Astrocyte (in vitro differentiated cells and primary cell): ENCODE measurements at regions not wholly inside any gene's neighbourhood (a gene's known extent, or its start where the extent isn't known, plus 50 kb on each side); places are given as distances from the start of the nearest gene placed in this dataset.

Experiments used
- DNase-seq: peaks from one replicate; pipeline ENCODE4 v3.0.0-alpha.2; 2010; ENCODE audit warnings: low read depth
- FAIRE-seq: peaks from 2 replicates; lab custom pipeline; 2011; peaks lifted over from hg19 to GRCh38; lab: Jason Lieb, UNC
- H2AFZ ChIP-seq: 2 replicates; pipeline ENCODE4 v1.6.0; 2012; ENCODE audit warnings: low read depth, low read length, inconsistent platforms
- H3K27ac ChIP-seq: 2 replicates; pipeline ENCODE4 v1.5.1; 2011; ENCODE audit warnings: low read depth, low read length, inconsistent platforms
- H3K27me3 ChIP-seq: 2 replicates; pipeline ENCODE4 v1.6.0; 2011; ENCODE audit warnings: low read length, inconsistent platforms; ENCODE audit not compliant: insufficient read depth
- H3K36me3 ChIP-seq: 2 replicates; pipeline ENCODE4 v1.5.1; 2011; ENCODE audit warnings: low read length, inconsistent platforms; ENCODE audit not compliant: insufficient read depth
- H3K4me1 ChIP-seq: 2 replicates; pipeline ENCODE4 v1.5.1; 2011; ENCODE audit warnings: low read length, inconsistent platforms; ENCODE audit not compliant: insufficient read depth
- H3K4me2 ChIP-seq: 2 replicates; pipeline ENCODE4 v1.6.0; 2012; ENCODE audit warnings: low read length, inconsistent platforms
- H3K4me3 ChIP-seq: 2 replicates; pipeline ENCODE4 v1.5.1; 2011; ENCODE audit warnings: low read depth, mild to moderate bottlenecking, low read length, inconsistent platforms; ENCODE audit not compliant: insufficient read depth
- H3K79me2 ChIP-seq: 2 replicates; pipeline ENCODE4 v1.6.0; 2012; ENCODE audit warnings: mild to moderate bottlenecking, low read length, inconsistent platforms; ENCODE audit not compliant: insufficient read depth
- H3K9ac ChIP-seq: 2 replicates; pipeline ENCODE4 v1.6.0; 2012; ENCODE audit warnings: mild to moderate bottlenecking, low read length, inconsistent platforms
- H3K9me3 ChIP-seq: 2 replicates; pipeline ENCODE4 v1.5.1; 2012; ENCODE audit warnings: low read depth, mild to moderate bottlenecking, low read length, inconsistent platforms; ENCODE audit not compliant: insufficient read depth
- H4K20me1 ChIP-seq: 2 replicates; pipeline ENCODE4 v1.6.0; 2012; ENCODE audit warnings: low read length, inconsistent platforms; ENCODE audit not compliant: insufficient read depth
- H3K27ac Mint-ChIP-seq: one replicate; pipeline ENCODE4 v1.8.0; 2021; ENCODE audit warnings: mild to moderate bottlenecking, mixed read lengths; ENCODE audit not compliant: unreplicated experiment
- H3K27me3 Mint-ChIP-seq: one replicate; pipeline ENCODE4 v1.8.0; 2021; ENCODE audit warnings: low read depth, mixed read lengths; ENCODE audit not compliant: unreplicated experiment
- H3K36me3 Mint-ChIP-seq: one replicate; pipeline ENCODE4 v1.8.0; 2021; ENCODE audit warnings: low read depth, mixed read lengths; ENCODE audit not compliant: unreplicated experiment
- H3K4me1 Mint-ChIP-seq: one replicate; pipeline ENCODE4 v1.8.0; 2021; ENCODE audit warnings: low read depth, mixed read lengths; ENCODE audit not compliant: unreplicated experiment
- H3K4me3 Mint-ChIP-seq: one replicate; pipeline ENCODE4 v1.8.0; 2021; ENCODE audit warnings: mild to moderate bottlenecking, moderate library complexity, mixed read lengths; ENCODE audit not compliant: unreplicated experiment
- H3K9me3 Mint-ChIP-seq: one replicate; pipeline ENCODE4 v1.8.0; 2021; ENCODE audit warnings: mild to moderate bottlenecking, mixed read lengths; ENCODE audit not compliant: unreplicated experiment
- EZH2 ChIP-seq: IDR thresholded peaks from 2 replicates; pipeline ENCODE4 v1.6.1; 2012; ENCODE audit warnings: mild to moderate bottlenecking, low read length, inconsistent platforms; ENCODE audit not compliant: insufficient read depth
- TF ChIP-seq, protein P1 (sequence below): IDR thresholded peaks from 2 replicates; pipeline ENCODE4 v1.5.1; 2011; ENCODE audit warnings: low read depth, mild to moderate bottlenecking, inconsistent platforms, low read length, moderate library complexity; ENCODE audit not compliant: insufficient read depth

- H3K27me3 ChIP-seq: no peaks in the 10 kb centered on the region
- H3K9ac ChIP-seq: no peak overlapping the region
- no peak overlapping the region for H3K4me3 ChIP-seq
- peaks cover 6% of the 10 kb centered on the region for H3K4me1 ChIP-seq
- no peaks in the 10 kb centered on the region for H4K20me1 ChIP-seq
- H3K4me1 Mint-ChIP-seq: peaks cover 10% of the 10 kb centered on the region
- DNase-seq (no peak), FAIRE-seq (no peak)
- H3K27me3 Mint-ChIP-seq: no peaks in the 10 kb centered on the region
- no peaks in the 10 kb centered on the region for H3K9me3 ChIP-seq
- no peak for TF ChIP-seq EZH2
- TF ChIP-seq, protein P1, sequence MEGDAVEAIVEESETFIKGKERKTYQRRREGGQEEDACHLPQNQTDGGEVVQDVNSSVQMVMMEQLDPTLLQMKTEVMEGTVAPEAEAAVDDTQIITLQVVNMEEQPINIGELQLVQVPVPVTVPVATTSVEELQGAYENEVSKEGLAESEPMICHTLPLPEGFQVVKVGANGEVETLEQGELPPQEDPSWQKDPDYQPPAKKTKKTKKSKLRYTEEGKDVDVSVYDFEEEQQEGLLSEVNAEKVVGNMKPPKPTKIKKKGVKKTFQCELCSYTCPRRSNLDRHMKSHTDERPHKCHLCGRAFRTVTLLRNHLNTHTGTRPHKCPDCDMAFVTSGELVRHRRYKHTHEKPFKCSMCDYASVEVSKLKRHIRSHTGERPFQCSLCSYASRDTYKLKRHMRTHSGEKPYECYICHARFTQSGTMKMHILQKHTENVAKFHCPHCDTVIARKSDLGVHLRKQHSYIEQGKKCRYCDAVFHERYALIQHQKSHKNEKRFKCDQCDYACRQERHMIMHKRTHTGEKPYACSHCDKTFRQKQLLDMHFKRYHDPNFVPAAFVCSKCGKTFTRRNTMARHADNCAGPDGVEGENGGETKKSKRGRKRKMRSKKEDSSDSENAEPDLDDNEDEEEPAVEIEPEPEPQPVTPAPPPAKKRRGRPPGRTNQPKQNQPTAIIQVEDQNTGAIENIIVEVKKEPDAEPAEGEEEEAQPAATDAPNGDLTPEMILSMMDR: no peak
- no peaks in the 10 kb centered on the region for H3K79me2 ChIP-seq
- no peak overlapping the region for H2AFZ ChIP-seq
- H3K4me3 Mint-ChIP-seq: no peak overlapping the region
- H3K9me3 Mint-ChIP-seq: peaks cover 3% of the 10 kb centered on the region
- H3K27ac ChIP-seq: no peak overlapping the region
- no peak overlapping the region for H3K27ac Mint-ChIP-seq
- H3K36me3 ChIP-seq: no peaks in the 10 kb centered on the region
- H3K36me3 Mint-ChIP-seq: no peaks in the 10 kb centered on the region
- no peak overlapping the region for H3K4me2 ChIP-seq
Observed at GRCh38 chr14:58812050-58812910, 174.5 kb downstream of the DACT1 start.

GRCh38 chr14:58813745-58814144, 176.0 kb downstream of the DACT1 start:
- DNase-seq (no peak), FAIRE-seq (no peak)
- Mint-ChIP-seq H3K9me3 (peaks cover 3% of the 10 kb centered on the region), H3K4me3 (no peak overlapping the region), H3K4me1 (peaks cover 16% of the 10 kb centered on the region), H3K27me3 (no peaks in the 10 kb centered on the region), H3K36me3 (no peaks in the 10 kb centered on the region), H3K27ac (no peak overlapping the region)
- Histone ChIP-seq H3K4me2 (no peak overlapping the region), H3K9me3 (no peaks in the 10 kb centered on the region), H4K20me1 (no peaks in the 10 kb centered on the region), H3K79me2 (no peaks in the 10 kb centered on the region), H3K9ac (no peak overlapping the region), H3K4me1 (peaks cover 6% of the 10 kb centered on the region), H3K27ac (no peak overlapping the region), H3K36me3 (no peaks in the 10 kb centered on the region), H3K27me3 (no peaks in the 10 kb centered on the region), H3K4me3 (no peak overlapping the region), H2AFZ (no peak overlapping the region)
- TF ChIP-seq, protein P1: no peak
- TF ChIP-seq EZH2: no peak

- no peak overlapping the region for H3K4me3 ChIP-seq
- H3K4me2 ChIP-seq: no peak overlapping the region
- H4K20me1 ChIP-seq: no peaks in the 10 kb centered on the region
- no peaks in the 10 kb centered on the region for H3K36me3 ChIP-seq
- Mint-ChIP-seq H3K27me3 (no peaks in the 10 kb centered on the region), H3K4me3 (no peak overlapping the region), H3K4me1 (peaks cover 16% of the 10 kb centered on the region), H3K9me3 (peaks cover 3% of the 10 kb centered on the region), H3K27ac (no peak overlapping the region), H3K36me3 (no peaks in the 10 kb centered on the region)
- H3K27me3 ChIP-seq: no peaks in the 10 kb centered on the region
- TF ChIP-seq, protein P1: no peak
- FAIRE-seq (no peak), DNase-seq (peak; percentile 80)
- H2AFZ ChIP-seq: no peak overlapping the region
- no peaks in the 10 kb centered on the region for H3K79me2 ChIP-seq
- no peak overlapping the region for H3K27ac ChIP-seq
- no peak overlapping the region for H3K9ac ChIP-seq
- no peaks in the 10 kb centered on the region for H3K9me3 ChIP-seq
- H3K4me1 ChIP-seq: peaks cover 6% of the 10 kb centered on the region
Observed at GRCh38 chr14:58814466-58814865, 176.7 kb downstream of the DACT1 start.
